CD4-positive, alpha-beta T cell treated with Interferon gamma for 1 hour (primary cell): ENCODE measurements at regions not wholly inside any gene's neighbourhood (a gene's known extent, or its start where the extent isn't known, plus 50 kb on each side); places are given as distances from the start of the nearest gene placed in this dataset.
"Not testable (repeated sequence)": the region's sequence is repeated elsewhere in the genome, so short reads cannot be mapped to it uniquely, and the experiment has no call there.

Experiments used
- DNase-seq: peaks from one replicate; pipeline ENCODE4 v3.0.0-alpha.2; 2020

GRCh38 chr4:111045992-111046391, 423.1 kb upstream of the PITX2 start:
- no peak for DNase-seq

GRCh38 chr4:111046811-111047210, 423.9 kb upstream of the PITX2 start:
- no peak for DNase-seq

GRCh38 chr4:111048316-111048715, 425.4 kb upstream of the PITX2 start:
- no peak for DNase-seq

GRCh38 chr4:111064342-111064993, 441.6 kb upstream of the PITX2 start:
- DNase-seq: no peak

- no peak for DNase-seq
These were observed 443.1 kb upstream of the PITX2 start for GRCh38 chr4:111066001-111066400.

- DNase-seq: no peak
These were observed 443.6 kb upstream of the PITX2 start for GRCh38 chr4:111066447-111066846.

GRCh38 chr4:111066887-111067286, 444.0 kb upstream of the PITX2 start:
- DNase-seq: no peak

GRCh38 chr4:111068883-111069282, 446.0 kb upstream of the PITX2 start:
- DNase-seq: no peak

GRCh38 chr4:111070390-111070789, 447.5 kb upstream of the PITX2 start:
- DNase-seq: no peak

- no peak for DNase-seq
These were observed 451.7 kb upstream of the PITX2 start for GRCh38 chr4:111074523-111075114.

- not testable (repeated sequence) for DNase-seq
These were observed 453.4 kb upstream of the PITX2 start for GRCh38 chr4:111076299-111076698.

- DNase-seq: no peak
These were observed 485.3 kb upstream of the PITX2 start for GRCh38 chr4:111108153-111108552.

GRCh38 chr4:111113591-111113990, 490.7 kb upstream of the PITX2 start:
- no peak for DNase-seq

GRCh38 chr4:111115881-111116280, 493.0 kb upstream of the PITX2 start:
- no peak for DNase-seq

- DNase-seq: no peak
These were observed 497.3 kb upstream of the PITX2 start for GRCh38 chr4:111120191-111120590.

- DNase-seq: no peak
These were observed 503.5 kb upstream of the PITX2 start for GRCh38 chr4:111126340-111126739.

- DNase-seq: no peak
These were observed 505.0 kb upstream of the PITX2 start for GRCh38 chr4:111127841-111128240.

- DNase-seq: no peak
These were observed 505.4 kb upstream of the PITX2 start for GRCh38 chr4:111128327-111128726.

- DNase-seq: no peak
These were observed 513.6 kb upstream of the PITX2 start for GRCh38 chr4:111136438-111136837.

- no peak for DNase-seq
These were observed 514.1 kb upstream of the PITX2 start for GRCh38 chr4:111136967-111137366.

- no peak for DNase-seq
These were observed 520.6 kb upstream of the PITX2 start for GRCh38 chr4:111143510-111143909.

GRCh38 chr4:111154934-111155333, 532.1 kb upstream of the PITX2 start:
- DNase-seq: no peak

GRCh38 chr4:111164556-111164955, 541.7 kb upstream of the PITX2 start:
- DNase-seq: not testable (repeated sequence)

GRCh38 chr4:111174331-111174730, 551.5 kb upstream of the PITX2 start:
- DNase-seq: no peak

- DNase-seq: no peak
These were observed 555.4 kb upstream of the PITX2 start for GRCh38 chr4:111178231-111178630.
